WTC11 (cell line): ENCODE measurements at regions not wholly inside any gene's neighbourhood (a gene's known extent, or its start where the extent isn't known, plus 50 kb on each side); places are given as distances from the start of the nearest gene placed in this dataset.

Source experiments
- CTCF ChIP-seq: fragments of 200-600 bp; IDR thresholded peaks from 2 replicates; pipeline ENCODE4 v1.8.0; 2022; ENCODE audit warnings: antibody characterized with exemption
- NR1H2 ChIP-seq: sonication (generic); formaldehyde crosslinking; IDR thresholded peaks from 2 replicates; pipeline ENCODE4 v1.9.0; 2021; ENCODE audit warnings: mild to moderate bottlenecking, moderate library complexity, missing genetic modification reagents

DNA sequence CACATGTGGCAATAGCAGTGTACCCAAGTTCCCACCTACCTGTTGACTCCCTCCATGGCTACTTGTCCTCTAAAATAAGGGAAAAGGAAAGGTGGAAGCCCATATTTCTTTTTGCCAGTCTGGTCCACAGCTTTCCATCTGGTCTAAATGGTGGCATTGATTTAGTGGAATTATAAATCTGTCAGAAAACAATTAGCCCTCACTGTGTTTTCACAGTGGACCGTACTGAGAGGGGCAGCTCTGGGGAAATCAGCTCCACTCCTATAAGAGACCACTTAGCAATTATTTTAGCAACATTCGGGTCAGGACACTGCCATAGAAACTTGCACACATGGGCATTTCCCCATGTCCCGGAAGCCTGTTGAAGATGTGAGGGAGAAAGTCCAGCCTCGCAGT, 653.4 kb upstream of the MARCKS start:
- no peak for TF ChIP-seq NR1H2 (CRISPR knock-in tag)
- no peak for TF ChIP-seq CTCF
